CD4-positive, alpha-beta T cell treated with Interleukin-2 at 100 ng/mL for 4 hours (primary cell): ENCODE measurements at regions not wholly inside any gene's neighbourhood (a gene's known extent, or its start where the extent isn't known, plus 50 kb on each side); places are given as distances from the start of the nearest gene placed in this dataset.
A peak's percentile ranks its signal among the peaks of the same experiment; 100 is the strongest.

ENCODE experiments used
- DNase-seq: peaks from one replicate; pipeline ENCODE4 v3.0.0-alpha.2; 2020; ENCODE audit warnings: low spot score

DNA sequence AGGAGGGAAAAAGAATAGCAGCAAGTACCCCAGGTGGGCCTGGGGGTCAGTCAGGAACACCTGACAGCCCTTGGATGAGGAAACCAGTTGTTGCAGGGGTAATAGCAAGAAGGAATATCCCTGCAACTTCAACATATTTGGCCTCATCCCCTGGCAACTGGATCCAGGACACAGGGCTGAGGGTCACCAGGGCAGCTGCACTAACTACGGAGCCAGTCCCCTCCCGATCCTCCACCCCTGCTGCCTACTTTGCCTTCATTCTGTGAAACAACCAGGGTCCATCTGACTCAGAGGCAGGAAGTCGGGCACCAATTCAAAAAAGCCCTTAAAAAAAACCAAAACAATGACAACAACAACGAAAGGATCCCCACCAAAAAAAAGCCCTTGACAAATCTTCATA is 52.9 kb downstream of the FRMPD3 start:
- DNase-seq: no peak

DNA sequence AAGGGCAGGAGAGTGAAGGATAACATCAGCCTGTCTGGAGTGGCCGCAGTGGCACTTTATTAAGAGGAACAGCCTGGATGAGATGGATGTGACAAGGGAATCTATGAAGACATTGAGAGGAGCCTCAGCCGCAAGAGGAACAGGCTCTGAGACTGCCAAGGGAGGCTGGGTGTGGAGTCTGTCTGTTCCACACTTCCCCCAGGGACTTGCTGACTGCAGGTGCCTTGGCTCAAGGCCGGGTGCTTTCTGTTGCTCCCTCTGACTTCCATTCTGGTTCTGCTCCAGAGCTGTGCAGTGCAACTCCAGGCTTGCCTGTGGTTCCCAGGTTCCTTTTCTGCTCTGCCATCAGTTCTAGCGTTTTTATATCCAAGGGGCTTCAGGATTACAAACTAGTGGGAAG is 54.6 kb downstream of the FRMPD3 start:
- DNase-seq: no peak

GRCh38 chrX:107505223-107505622 is 55.8 kb downstream of the FRMPD3 start:
- no peak for DNase-seq

GRCh38 chrX:107506596-107507031 is 57.2 kb downstream of the FRMPD3 start:
- DNase-seq: no peak

GRCh38 chrX:107507093-107507743 is 57.8 kb downstream of the FRMPD3 start:
- DNase-seq: no peak

DNA sequence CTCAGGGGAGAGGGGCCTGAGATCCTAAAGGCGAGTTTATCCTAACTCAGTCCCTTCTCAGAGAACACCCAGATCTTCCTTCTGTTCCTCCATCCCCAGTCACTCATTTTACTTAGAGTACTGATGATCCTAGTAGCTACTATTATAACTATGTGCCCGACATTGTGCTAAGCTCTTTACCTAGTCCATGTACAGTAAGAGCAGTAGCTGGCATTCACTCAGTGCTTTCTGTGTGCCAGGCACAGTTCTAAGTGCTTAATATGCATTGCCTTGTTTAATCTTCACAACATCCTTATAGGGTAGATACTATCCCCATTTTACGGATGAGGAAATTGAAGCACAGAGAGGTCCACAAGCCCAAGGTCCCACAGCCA is 58.3 kb downstream of the FRMPD3 start:
- no peak for DNase-seq

DNA sequence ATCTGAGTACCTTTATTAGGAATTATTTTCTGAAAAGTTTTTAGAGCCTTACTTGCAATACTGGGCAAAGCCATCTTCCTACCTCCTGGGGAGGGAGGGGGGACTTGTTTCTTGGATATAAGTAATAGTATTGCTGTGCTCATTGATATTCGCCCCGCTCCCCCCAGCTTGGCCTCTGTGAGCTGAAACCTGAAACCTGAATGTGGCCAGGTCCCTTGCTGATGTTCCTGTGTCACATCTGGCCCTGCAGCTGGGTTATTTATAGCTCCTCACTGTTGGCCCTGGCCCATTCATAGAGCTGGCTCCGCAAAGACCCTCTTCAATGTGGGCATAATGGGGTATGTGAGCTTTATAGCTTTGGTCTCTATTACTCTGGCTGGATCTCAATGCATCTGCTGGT is 59.5 kb downstream of the FRMPD3 start:
- DNase-seq: no peak

DNA sequence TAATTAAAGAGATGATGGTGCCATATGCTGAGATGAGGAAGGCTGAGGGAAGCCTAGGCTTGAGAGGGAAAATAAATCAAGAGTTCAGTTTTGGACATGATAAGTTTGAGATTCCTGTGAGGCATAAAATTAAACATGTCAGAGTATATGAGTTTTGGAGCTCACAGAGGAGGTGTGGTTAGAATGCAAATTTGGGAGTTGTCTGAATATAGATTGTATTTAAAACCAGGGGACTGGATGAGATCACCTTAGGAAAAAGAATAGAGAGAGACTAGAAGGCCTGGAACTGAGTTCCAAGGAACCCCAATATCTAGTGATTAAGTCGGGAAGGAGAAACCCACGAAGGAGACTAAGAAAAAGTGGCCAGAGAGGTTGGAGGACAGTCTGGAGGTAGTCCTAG is 65.5 kb downstream of the FRMPD3 start:
- DNase-seq: no peak

DNA sequence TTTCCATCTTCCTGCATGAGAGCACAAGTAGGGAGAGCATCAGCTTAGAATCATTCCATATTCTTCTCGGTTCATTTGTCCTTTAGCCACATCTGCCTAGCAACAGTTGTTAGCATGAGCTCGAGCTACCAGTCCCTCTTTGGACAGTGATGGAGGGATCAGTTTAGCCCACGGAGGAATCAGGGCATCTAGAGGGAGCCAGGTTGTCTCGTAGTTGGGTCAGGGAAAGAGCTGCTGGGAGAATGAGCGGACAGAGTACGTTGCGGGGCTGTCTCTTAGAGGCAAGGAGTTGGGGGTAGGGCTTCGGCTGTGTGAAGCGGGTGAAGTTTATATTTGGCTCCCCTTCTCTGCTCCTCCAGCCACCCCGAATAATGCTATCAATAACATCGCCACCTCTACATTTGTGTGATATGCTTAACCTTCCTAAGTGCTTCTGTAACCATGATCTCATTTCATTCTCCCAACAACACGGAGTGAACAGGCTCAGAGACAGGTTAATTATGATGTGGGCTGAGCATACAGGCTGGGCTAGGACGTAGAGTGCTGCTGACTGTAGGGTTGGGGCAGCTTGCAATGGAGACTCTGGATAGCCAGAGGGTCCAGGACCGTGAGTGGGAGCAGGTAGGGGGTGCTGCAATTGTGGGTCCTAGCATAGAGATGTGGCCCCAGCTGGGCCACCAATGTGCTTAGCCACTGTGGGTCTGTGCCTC is 72.6 kb downstream of the FRMPD3 start:
- no peak for DNase-seq

- no peak for DNase-seq
These were observed 73.4 kb downstream of the FRMPD3 start for GRCh38 chrX:107522901-107523300.

DNA sequence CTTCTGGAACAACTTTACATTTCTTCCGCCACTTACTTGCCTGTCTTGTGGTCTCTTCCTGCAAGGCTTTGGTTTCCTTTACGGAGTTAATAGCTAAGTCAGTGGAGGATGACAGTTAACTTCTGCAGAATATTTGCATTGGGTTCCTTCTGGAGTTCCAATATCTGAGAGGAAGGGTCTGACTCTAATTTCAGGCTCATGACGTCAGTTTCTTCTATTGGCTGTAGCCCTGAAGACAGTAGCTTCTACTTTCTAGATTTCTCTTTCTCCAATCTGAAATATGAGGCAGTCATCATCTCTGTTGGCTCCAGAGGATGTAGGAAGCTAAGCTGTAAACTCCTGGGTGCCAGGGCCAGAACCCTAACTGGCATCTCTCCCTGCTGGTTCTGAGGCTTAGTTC is 76.7 kb downstream of the FRMPD3 start:
- no peak for DNase-seq

- no peak for DNase-seq
These were observed 80.7 kb downstream of the FRMPD3 start for GRCh38 chrX:107530141-107530540.

- DNase-seq: peak; percentile 37
These were observed 88.4 kb downstream of the FRMPD3 start for GRCh38 chrX:107537815-107538214.

GRCh38 chrX:107541244-107541643 is 87.1 kb upstream of the PRPS1 start:
- no peak for DNase-seq

DNA sequence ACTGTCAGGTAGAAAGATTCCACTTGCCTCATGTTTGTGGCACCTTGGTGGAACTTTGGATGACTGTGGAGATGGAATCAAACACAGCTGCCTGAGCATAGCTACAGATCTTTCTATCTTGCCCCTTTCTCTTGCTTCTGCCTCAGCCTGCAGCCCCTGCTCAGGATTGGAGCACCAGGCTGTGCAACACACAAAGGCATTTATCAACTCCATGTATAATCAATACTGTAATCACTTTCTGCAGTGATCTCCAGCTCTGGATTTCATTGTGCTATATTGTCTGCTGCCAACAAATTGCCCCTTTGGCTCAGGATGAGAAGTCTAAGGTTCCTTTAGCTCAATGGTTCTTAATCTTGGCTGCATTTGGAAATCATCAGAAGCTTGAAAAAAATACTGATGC is 86.3 kb upstream of the PRPS1 start:
- DNase-seq: no peak

DNA sequence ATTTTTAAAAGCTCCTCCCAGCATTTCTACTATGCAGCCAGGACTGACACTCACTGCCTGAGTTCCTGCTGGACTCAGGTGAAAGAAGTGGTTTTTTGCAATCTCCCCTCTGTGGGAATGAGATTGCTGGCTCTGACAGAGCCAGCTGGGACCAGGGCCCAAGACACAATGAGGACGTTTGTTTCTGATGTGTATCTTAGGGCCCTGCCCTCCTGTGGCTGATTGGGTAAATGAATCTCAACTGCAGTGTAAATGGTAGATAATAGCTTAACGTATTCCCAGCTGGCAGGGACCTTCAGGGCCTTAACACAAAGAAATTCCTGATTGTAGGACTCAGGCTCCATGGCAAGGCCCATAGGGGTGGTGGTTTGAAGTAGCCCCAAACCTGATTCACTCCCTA is 85.8 kb upstream of the PRPS1 start:
- DNase-seq: no peak

DNA sequence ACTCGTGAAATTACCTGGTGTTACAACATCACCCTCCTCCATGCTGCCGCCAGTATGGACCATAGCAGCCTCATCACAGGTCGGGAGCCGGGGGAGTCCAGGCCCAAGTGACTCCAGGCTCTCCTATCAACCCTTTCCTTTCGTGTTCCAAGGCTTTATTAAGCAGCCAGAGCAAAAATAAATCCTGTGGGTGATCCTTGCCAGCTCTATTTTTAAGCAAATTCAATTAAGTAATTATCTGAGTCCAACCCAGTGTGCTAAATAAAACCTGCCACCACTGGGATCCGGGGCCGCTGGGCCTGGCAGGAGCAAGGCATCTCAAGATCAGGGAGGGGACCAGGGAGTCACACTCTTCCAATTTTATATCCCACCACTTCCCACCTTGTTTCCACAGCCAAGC is 80.7 kb upstream of the PRPS1 start:
- no peak for DNase-seq

DNA sequence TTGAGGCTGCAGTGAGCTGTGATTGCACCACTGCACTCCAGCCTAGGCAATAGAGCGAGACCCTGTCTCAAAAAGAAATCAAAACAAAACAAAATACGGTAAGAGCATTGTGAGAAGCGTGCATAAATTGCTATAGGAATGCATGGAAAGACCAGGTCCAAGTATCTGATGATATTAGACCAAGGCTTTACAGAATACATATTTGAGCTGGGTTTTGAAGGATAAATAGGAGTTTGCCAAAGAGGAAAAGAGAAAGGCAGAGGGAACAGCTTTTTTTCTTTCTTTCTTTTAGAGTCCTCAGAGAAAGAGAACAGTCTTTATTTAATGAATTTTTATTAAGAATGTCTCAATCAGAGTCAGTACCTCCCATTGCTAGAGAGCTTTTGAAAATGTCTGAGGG is 79.5 kb upstream of the PRPS1 start:
- no peak for DNase-seq

DNA sequence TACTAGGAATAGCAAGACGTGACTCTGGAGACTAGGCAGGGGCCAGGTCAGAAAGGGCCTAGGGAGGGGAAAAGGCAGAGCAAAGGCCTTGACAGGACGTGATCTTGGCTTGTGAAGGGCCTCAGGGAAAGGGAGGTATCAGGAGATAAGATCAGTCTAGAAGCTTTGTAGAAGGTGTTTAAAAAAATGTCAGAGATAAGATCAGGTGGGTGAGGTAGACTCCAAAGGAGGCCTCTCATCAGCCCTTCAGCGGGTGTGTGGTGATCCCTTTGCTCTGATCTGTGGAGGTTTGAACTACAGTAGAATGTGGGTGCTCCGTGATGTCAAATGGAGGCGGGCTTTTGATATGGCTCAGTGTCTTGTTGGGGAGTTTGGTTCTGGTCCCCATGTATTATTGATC is 78.8 kb upstream of the PRPS1 start:
- DNase-seq: peak; percentile 0

- DNase-seq: no peak
These were observed 76.8 kb upstream of the PRPS1 start for GRCh38 chrX:107551546-107551945.

- DNase-seq: no peak
These were observed 75.4 kb upstream of the PRPS1 start for GRCh38 chrX:107552930-107553329.

GRCh38 chrX:107556967-107557366 is 71.3 kb upstream of the PRPS1 start:
- DNase-seq: no peak

DNA sequence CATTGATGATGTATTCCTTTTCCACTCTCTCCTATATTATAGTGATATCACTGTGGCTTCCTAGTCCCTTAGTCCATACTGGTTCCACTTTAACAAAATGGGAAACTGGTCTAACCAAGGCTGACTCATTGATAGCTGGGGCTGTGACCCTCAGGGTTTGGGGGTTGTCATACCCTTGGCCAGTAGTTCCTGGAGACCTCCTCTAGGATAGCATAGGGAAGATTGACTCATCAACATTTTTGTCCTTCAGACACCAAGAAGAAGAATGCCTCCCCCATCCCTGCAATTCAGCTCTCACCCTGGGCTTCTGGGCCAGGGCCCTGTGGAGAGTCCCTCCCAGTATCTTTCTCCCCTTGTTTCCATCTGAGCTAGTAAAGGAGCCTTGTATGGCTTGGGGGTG is 68.8 kb upstream of the PRPS1 start:
- DNase-seq: no peak

DNA sequence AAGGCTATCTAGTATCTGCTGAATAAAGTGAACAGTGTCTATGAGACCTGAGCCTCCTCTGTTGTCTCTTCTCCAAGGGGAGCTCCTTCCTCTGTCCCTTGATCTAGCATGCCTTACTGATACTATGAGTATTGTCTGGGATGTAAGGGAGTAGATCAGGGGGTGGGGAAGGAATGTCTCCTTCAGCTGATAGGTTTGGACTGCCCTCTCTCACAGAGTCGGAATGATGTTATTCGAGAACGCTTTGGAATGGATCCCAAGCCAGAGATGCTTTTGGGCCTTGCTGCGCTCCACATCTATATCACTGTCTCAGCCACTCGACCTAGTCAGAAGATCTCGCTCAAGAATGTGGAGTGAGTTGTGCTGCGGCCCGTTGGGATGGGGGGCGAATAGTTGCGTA is 68.3 kb upstream of the PRPS1 start:
- DNase-seq: no peak
